ENCODE measurements at regions not wholly inside any gene's neighbourhood (a gene's known extent, or its start where the extent isn't known, plus 50 kb on each side); places are given as distances from the start of the nearest gene placed in this dataset.

GRCh38 chr2:35891936-35892335 lies 463.6 kb upstream of the CRIM1 start:
- TF ChIP-seq, protein P1, sequence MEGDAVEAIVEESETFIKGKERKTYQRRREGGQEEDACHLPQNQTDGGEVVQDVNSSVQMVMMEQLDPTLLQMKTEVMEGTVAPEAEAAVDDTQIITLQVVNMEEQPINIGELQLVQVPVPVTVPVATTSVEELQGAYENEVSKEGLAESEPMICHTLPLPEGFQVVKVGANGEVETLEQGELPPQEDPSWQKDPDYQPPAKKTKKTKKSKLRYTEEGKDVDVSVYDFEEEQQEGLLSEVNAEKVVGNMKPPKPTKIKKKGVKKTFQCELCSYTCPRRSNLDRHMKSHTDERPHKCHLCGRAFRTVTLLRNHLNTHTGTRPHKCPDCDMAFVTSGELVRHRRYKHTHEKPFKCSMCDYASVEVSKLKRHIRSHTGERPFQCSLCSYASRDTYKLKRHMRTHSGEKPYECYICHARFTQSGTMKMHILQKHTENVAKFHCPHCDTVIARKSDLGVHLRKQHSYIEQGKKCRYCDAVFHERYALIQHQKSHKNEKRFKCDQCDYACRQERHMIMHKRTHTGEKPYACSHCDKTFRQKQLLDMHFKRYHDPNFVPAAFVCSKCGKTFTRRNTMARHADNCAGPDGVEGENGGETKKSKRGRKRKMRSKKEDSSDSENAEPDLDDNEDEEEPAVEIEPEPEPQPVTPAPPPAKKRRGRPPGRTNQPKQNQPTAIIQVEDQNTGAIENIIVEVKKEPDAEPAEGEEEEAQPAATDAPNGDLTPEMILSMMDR (conservative IDR thresholded peaks at IDR 0.05; ENCODE audit: low read length) = no peak
- no peak for TF ChIP-seq EZH2phosphoT487 (IDR thresholded peaks at IDR 0.05; ENCODE audit: borderline replicate concordance, low read depth, low read length)

All from OCI-LY7 (cell line).